Stimulated activated CD4-positive, alpha-beta T cell treated with anti-CD3 and anti-CD28 coated beads, TNF-alpha, amount 100 ng/mL, for 4 hours (primary cell): ENCODE measurements at regions not wholly inside any gene's neighbourhood (a gene's known extent, or its start where the extent isn't known, plus 50 kb on each side); places are given as distances from the start of the nearest gene placed in this dataset.

Source experiments
- DNase-seq, 3 experiments: peaks; one replicate each; pipeline ENCODE4 v3.0.0-alpha.2; 2020; ENCODE audit warnings: low read depth in 3 of 3

GRCh38 chr3:31345581-31345980 is 187.1 kb upstream of the STT3B start:
- no peak for DNase-seq

GRCh38 chr3:31346542-31346979 is 186.2 kb upstream of the STT3B start:
- DNase-seq: no peak

GRCh38 chr3:31349001-31349748 is 183.6 kb upstream of the STT3B start:
- DNase-seq: no peak

- DNase-seq: no peak
Observed at GRCh38 chr3:31350307-31350706, 182.4 kb upstream of the STT3B start.

GRCh38 chr3:31352331-31352730 is 180.4 kb upstream of the STT3B start:
- no peak for DNase-seq

GRCh38 chr3:31353166-31353565 is 179.6 kb upstream of the STT3B start:
- no peak for DNase-seq

- no peak for DNase-seq
Observed at GRCh38 chr3:31354373-31354772, 178.4 kb upstream of the STT3B start.

- no peak for DNase-seq
Observed at GRCh38 chr3:31355807-31356206, 176.9 kb upstream of the STT3B start.

GRCh38 chr3:31356941-31357340 is 175.8 kb upstream of the STT3B start:
- no peak for DNase-seq

GRCh38 chr3:31357451-31357850 is 175.3 kb upstream of the STT3B start:
- DNase-seq: no peak

- no peak for DNase-seq
Observed at GRCh38 chr3:31358473-31359070, 174.2 kb upstream of the STT3B start.

- no peak for DNase-seq
Observed at GRCh38 chr3:31361371-31362273, 171.1 kb upstream of the STT3B start.

GRCh38 chr3:31364188-31364587 is 168.5 kb upstream of the STT3B start:
- no peak for DNase-seq

- DNase-seq: no peak
Observed at GRCh38 chr3:31364711-31365110, 168.0 kb upstream of the STT3B start.

- no peak for DNase-seq
Observed at GRCh38 chr3:31367518-31367917, 165.2 kb upstream of the STT3B start.

- no peak for DNase-seq
Observed at GRCh38 chr3:31369637-31370379, 162.9 kb upstream of the STT3B start.

- DNase-seq: no peak
Observed at GRCh38 chr3:31370380-31370666, 162.4 kb upstream of the STT3B start.

- no peak for DNase-seq
Observed at GRCh38 chr3:31370681-31371080, 162.0 kb upstream of the STT3B start.

GRCh38 chr3:31371484-31372177 is 161.1 kb upstream of the STT3B start:
- DNase-seq: no peak

- no peak for DNase-seq
Observed at GRCh38 chr3:31373681-31374080, 159.0 kb upstream of the STT3B start.

GRCh38 chr3:31377045-31377642 is 155.6 kb upstream of the STT3B start:
- DNase-seq: peak in 1 of 3 experiments; percentile 12
